Activated naive CD8-positive, alpha-beta T cell (primary cell): ENCODE measurements at regions not wholly inside any gene's neighbourhood (a gene's known extent, or its start where the extent isn't known, plus 50 kb on each side); places are given as distances from the start of the nearest gene placed in this dataset.

Experiments used
- H3K27ac Mint-ChIP-seq: one replicate; pipeline ENCODE4 v1.8.0; 2021; ENCODE audit warnings: mixed read lengths
- H3K27me3 Mint-ChIP-seq: one replicate; pipeline ENCODE4 v1.8.0; 2021; ENCODE audit warnings: mixed read lengths
- H3K36me3 Mint-ChIP-seq: one replicate; pipeline ENCODE4 v1.8.0; 2021; ENCODE audit warnings: mixed read lengths
- H3K4me1 Mint-ChIP-seq: one replicate; pipeline ENCODE4 v1.8.0; 2021; ENCODE audit warnings: low read depth, mixed read lengths
- H3K4me3 Mint-ChIP-seq: one replicate; pipeline ENCODE4 v1.8.0; 2021; ENCODE audit warnings: mild to moderate bottlenecking, mixed read lengths
- H3K9me3 Mint-ChIP-seq: one replicate; pipeline ENCODE4 v1.8.0; 2021; ENCODE audit warnings: low read depth, mixed read lengths

GRCh38 chr17:79299349-79299748 lies 224.7 kb downstream of the ENGASE start:
- Mint-ChIP-seq H3K27me3 (peaks cover 3% of the 10 kb centered on the region), H3K4me3 (no peak overlapping the region), H3K9me3 (no peaks in the 10 kb centered on the region), H3K36me3 (no peaks in the 10 kb centered on the region), H3K4me1 (no peaks in the 10 kb centered on the region), H3K27ac (no peak overlapping the region)

GRCh38 chr17:79298799-79299198 lies 224.2 kb downstream of the ENGASE start:
- H3K4me3 Mint-ChIP-seq: no peak overlapping the region
- peak overlapping the region; percentile 28 for H3K27ac Mint-ChIP-seq
- peaks cover 4% of the 10 kb centered on the region for H3K27me3 Mint-ChIP-seq
- no peaks in the 10 kb centered on the region for H3K4me1 Mint-ChIP-seq
- no peaks in the 10 kb centered on the region for H3K9me3 Mint-ChIP-seq
- H3K36me3 Mint-ChIP-seq: no peaks in the 10 kb centered on the region

GRCh38 chr17:79296243-79296642 lies 221.6 kb downstream of the ENGASE start:
- Mint-ChIP-seq H3K27me3 (peaks cover 9% of the 10 kb centered on the region), H3K9me3 (no peaks in the 10 kb centered on the region), H3K27ac (no peak overlapping the region), H3K4me1 (no peaks in the 10 kb centered on the region), H3K36me3 (no peaks in the 10 kb centered on the region), H3K4me3 (no peak overlapping the region)

GRCh38 chr17:79295307-79295706 lies 220.7 kb downstream of the ENGASE start:
- Mint-ChIP-seq H3K27ac (no peak overlapping the region), H3K36me3 (no peaks in the 10 kb centered on the region), H3K4me1 (no peaks in the 10 kb centered on the region), H3K4me3 (no peak overlapping the region), H3K9me3 (no peaks in the 10 kb centered on the region), H3K27me3 (peaks cover 10% of the 10 kb centered on the region)

GRCh38 chr17:79294459-79295071 lies 219.9 kb downstream of the ENGASE start:
- Mint-ChIP-seq H3K27ac (no peak overlapping the region), H3K27me3 (peaks cover 15% of the 10 kb centered on the region), H3K4me1 (no peaks in the 10 kb centered on the region), H3K9me3 (no peaks in the 10 kb centered on the region), H3K4me3 (no peak overlapping the region), H3K36me3 (no peaks in the 10 kb centered on the region)

- no peak overlapping the region for H3K27ac Mint-ChIP-seq
- H3K4me1 Mint-ChIP-seq: no peaks in the 10 kb centered on the region
- H3K9me3 Mint-ChIP-seq: no peaks in the 10 kb centered on the region
- no peak overlapping the region for H3K4me3 Mint-ChIP-seq
- no peaks in the 10 kb centered on the region for H3K36me3 Mint-ChIP-seq
- peaks cover 19% of the 10 kb centered on the region for H3K27me3 Mint-ChIP-seq
Measured at GRCh38 chr17:79292501-79292900, 217.9 kb downstream of the ENGASE start.

- Mint-ChIP-seq H3K4me1 (no peaks in the 10 kb centered on the region), H3K27ac (no peak overlapping the region), H3K36me3 (no peaks in the 10 kb centered on the region), H3K27me3 (peaks cover 19% of the 10 kb centered on the region), H3K4me3 (no peak overlapping the region), H3K9me3 (no peaks in the 10 kb centered on the region)
Measured at GRCh38 chr17:79291391-79291790, 216.8 kb downstream of the ENGASE start.

GRCh38 chr17:79290726-79291125 lies 216.1 kb downstream of the ENGASE start:
- no peak overlapping the region for H3K27ac Mint-ChIP-seq
- no peaks in the 10 kb centered on the region for H3K36me3 Mint-ChIP-seq
- H3K27me3 Mint-ChIP-seq: peaks cover 19% of the 10 kb centered on the region
- no peaks in the 10 kb centered on the region for H3K4me1 Mint-ChIP-seq
- H3K4me3 Mint-ChIP-seq: no peak overlapping the region
- H3K9me3 Mint-ChIP-seq: no peaks in the 10 kb centered on the region

GRCh38 chr17:79288950-79289349 lies 214.3 kb downstream of the ENGASE start:
- Mint-ChIP-seq H3K4me1 (no peaks in the 10 kb centered on the region), H3K27ac (no peak overlapping the region), H3K36me3 (no peaks in the 10 kb centered on the region), H3K4me3 (no peak overlapping the region), H3K9me3 (no peaks in the 10 kb centered on the region), H3K27me3 (peaks cover 16% of the 10 kb centered on the region)

- Mint-ChIP-seq H3K27me3 (peaks cover 10% of the 10 kb centered on the region), H3K9me3 (no peaks in the 10 kb centered on the region), H3K36me3 (no peaks in the 10 kb centered on the region), H3K4me3 (no peak overlapping the region), H3K27ac (no peak overlapping the region), H3K4me1 (no peaks in the 10 kb centered on the region)
Measured at GRCh38 chr17:79286440-79286839, 211.8 kb downstream of the ENGASE start.

GRCh38 chr17:79285973-79286372 lies 211.3 kb downstream of the ENGASE start:
- no peak overlapping the region for H3K27ac Mint-ChIP-seq
- peaks cover 9% of the 10 kb centered on the region for H3K27me3 Mint-ChIP-seq
- no peaks in the 10 kb centered on the region for H3K9me3 Mint-ChIP-seq
- H3K4me1 Mint-ChIP-seq: no peaks in the 10 kb centered on the region
- no peaks in the 10 kb centered on the region for H3K36me3 Mint-ChIP-seq
- no peak overlapping the region for H3K4me3 Mint-ChIP-seq

GRCh38 chr17:79282294-79282693 lies 207.7 kb downstream of the ENGASE start:
- H3K4me1 Mint-ChIP-seq: no peaks in the 10 kb centered on the region
- H3K27me3 Mint-ChIP-seq: no peaks in the 10 kb centered on the region
- no peak overlapping the region for H3K4me3 Mint-ChIP-seq

GRCh38 chr17:79281803-79282202 lies 207.2 kb downstream of the ENGASE start:
- no peaks in the 10 kb centered on the region for H3K36me3 Mint-ChIP-seq
- no peaks in the 10 kb centered on the region for H3K9me3 Mint-ChIP-seq
- no peaks in the 10 kb centered on the region for H3K4me1 Mint-ChIP-seq
- H3K4me3 Mint-ChIP-seq: no peak overlapping the region
- no peaks in the 10 kb centered on the region for H3K27me3 Mint-ChIP-seq
- no peak overlapping the region for H3K27ac Mint-ChIP-seq

More at GRCh38 chr17:79282294-79282693, 207.7 kb downstream of the ENGASE start:
- no peaks in the 10 kb centered on the region for H3K36me3 Mint-ChIP-seq
- no peak overlapping the region for H3K27ac Mint-ChIP-seq
- no peaks in the 10 kb centered on the region for H3K9me3 Mint-ChIP-seq

- H3K4me1 Mint-ChIP-seq: no peaks in the 10 kb centered on the region
- no peaks in the 10 kb centered on the region for H3K27me3 Mint-ChIP-seq
- H3K27ac Mint-ChIP-seq: no peak overlapping the region
- no peak overlapping the region for H3K4me3 Mint-ChIP-seq
- no peaks in the 10 kb centered on the region for H3K36me3 Mint-ChIP-seq
- H3K9me3 Mint-ChIP-seq: no peaks in the 10 kb centered on the region
Measured at GRCh38 chr17:79280866-79281572, 206.4 kb downstream of the ENGASE start.

GRCh38 chr17:79280010-79280409 lies 205.4 kb downstream of the ENGASE start:
- Mint-ChIP-seq H3K27ac (no peak overlapping the region), H3K4me1 (peaks cover 3% of the 10 kb centered on the region), H3K4me3 (no peak overlapping the region), H3K27me3 (no peaks in the 10 kb centered on the region), H3K9me3 (no peaks in the 10 kb centered on the region), H3K36me3 (no peaks in the 10 kb centered on the region)

GRCh38 chr17:79279320-79279719 lies 204.7 kb downstream of the ENGASE start:
- H3K4me1 Mint-ChIP-seq: peaks cover 3% of the 10 kb centered on the region
- no peaks in the 10 kb centered on the region for H3K9me3 Mint-ChIP-seq
- H3K4me3 Mint-ChIP-seq: no peak overlapping the region
- H3K27ac Mint-ChIP-seq: no peak overlapping the region
- H3K27me3 Mint-ChIP-seq: no peaks in the 10 kb centered on the region
- no peaks in the 10 kb centered on the region for H3K36me3 Mint-ChIP-seq
